ENCODE measurements at regions not wholly inside any gene's neighbourhood (a gene's known extent, or its start where the extent isn't known, plus 50 kb on each side); places are given as distances from the start of the nearest gene placed in this dataset.

GRCh38 chr2:11984316-11985158 is 238.1 kb downstream of the LPIN1 start:
- no peak for TF ChIP-seq CTCF (IDR thresholded peaks at IDR 0.05; ENCODE audit: low read depth, low read length)
- DNase-seq (ENCODE audit: extremely low read depth, low read depth) = no peak

- DNase-seq (ENCODE audit: extremely low read depth, low read depth) = no peak
- no peak for TF ChIP-seq CTCF (IDR thresholded peaks at IDR 0.05; ENCODE audit: low read depth, low read length)
Observed at GRCh38 chr2:11985817-11986566, 239.6 kb downstream of the LPIN1 start.

- DNase-seq (ENCODE audit: extremely low read depth, low read depth) = no peak
- TF ChIP-seq CTCF (IDR thresholded peaks at IDR 0.05; ENCODE audit: low read depth, low read length) = no peak
Observed at GRCh38 chr2:11987151-11987550, 240.7 kb downstream of the LPIN1 start.

GRCh38 chr2:11988691-11989353 is 242.4 kb downstream of the LPIN1 start:
- DNase-seq (ENCODE audit: extremely low read depth, low read depth) = no peak
- no peak for TF ChIP-seq CTCF (IDR thresholded peaks at IDR 0.05; ENCODE audit: low read depth, low read length)

- DNase-seq (ENCODE audit: extremely low read depth, low read depth) = no peak
- no peak for TF ChIP-seq CTCF (IDR thresholded peaks at IDR 0.05; ENCODE audit: low read depth, low read length)
Observed at GRCh38 chr2:11989354-11989703, 242.9 kb downstream of the LPIN1 start.

- no peak for DNase-seq (ENCODE audit: extremely low read depth, low read depth)
- TF ChIP-seq CTCF (IDR thresholded peaks at IDR 0.05; ENCODE audit: low read depth, low read length) = no peak
Observed at GRCh38 chr2:11990576-11990975, 244.1 kb downstream of the LPIN1 start.

- DNase-seq (ENCODE audit: extremely low read depth, low read depth) = no peak
- no peak for TF ChIP-seq CTCF (IDR thresholded peaks at IDR 0.05; ENCODE audit: low read depth, low read length)
Observed at GRCh38 chr2:11993749-11994148, 247.3 kb downstream of the LPIN1 start.

All from AG09319 (cell line).